AG09319 (cell line): ENCODE measurements at regions not wholly inside any gene's neighbourhood (a gene's known extent, or its start where the extent isn't known, plus 50 kb on each side); places are given as distances from the start of the nearest gene placed in this dataset.
A peak's percentile ranks its signal among the peaks of the same experiment; 100 is the strongest.

ENCODE experiments used
- DNase-seq: peaks from one replicate; pipeline ENCODE4 v3.0.0-alpha.2; 2010; ENCODE audit warnings: low read depth; ENCODE audit errors: extremely low read depth
- TF ChIP-seq, protein P1 (sequence below): IDR thresholded peaks from 2 replicates; pipeline ENCODE4 v1.5.1; 2011; ENCODE audit warnings: low read depth, mild to moderate bottlenecking, inconsistent platforms, low read length, moderate library complexity

- TF ChIP-seq, protein P1, sequence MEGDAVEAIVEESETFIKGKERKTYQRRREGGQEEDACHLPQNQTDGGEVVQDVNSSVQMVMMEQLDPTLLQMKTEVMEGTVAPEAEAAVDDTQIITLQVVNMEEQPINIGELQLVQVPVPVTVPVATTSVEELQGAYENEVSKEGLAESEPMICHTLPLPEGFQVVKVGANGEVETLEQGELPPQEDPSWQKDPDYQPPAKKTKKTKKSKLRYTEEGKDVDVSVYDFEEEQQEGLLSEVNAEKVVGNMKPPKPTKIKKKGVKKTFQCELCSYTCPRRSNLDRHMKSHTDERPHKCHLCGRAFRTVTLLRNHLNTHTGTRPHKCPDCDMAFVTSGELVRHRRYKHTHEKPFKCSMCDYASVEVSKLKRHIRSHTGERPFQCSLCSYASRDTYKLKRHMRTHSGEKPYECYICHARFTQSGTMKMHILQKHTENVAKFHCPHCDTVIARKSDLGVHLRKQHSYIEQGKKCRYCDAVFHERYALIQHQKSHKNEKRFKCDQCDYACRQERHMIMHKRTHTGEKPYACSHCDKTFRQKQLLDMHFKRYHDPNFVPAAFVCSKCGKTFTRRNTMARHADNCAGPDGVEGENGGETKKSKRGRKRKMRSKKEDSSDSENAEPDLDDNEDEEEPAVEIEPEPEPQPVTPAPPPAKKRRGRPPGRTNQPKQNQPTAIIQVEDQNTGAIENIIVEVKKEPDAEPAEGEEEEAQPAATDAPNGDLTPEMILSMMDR: no peak
- no peak for DNase-seq
Measured at GRCh38 chr3:72398781-72399180, 449.5 kb downstream of the SHQ1 start.

GRCh38 chr3:72397586-72397985, 450.7 kb downstream of the SHQ1 start:
- no peak for DNase-seq
- TF ChIP-seq, protein P1: no peak

DNA sequence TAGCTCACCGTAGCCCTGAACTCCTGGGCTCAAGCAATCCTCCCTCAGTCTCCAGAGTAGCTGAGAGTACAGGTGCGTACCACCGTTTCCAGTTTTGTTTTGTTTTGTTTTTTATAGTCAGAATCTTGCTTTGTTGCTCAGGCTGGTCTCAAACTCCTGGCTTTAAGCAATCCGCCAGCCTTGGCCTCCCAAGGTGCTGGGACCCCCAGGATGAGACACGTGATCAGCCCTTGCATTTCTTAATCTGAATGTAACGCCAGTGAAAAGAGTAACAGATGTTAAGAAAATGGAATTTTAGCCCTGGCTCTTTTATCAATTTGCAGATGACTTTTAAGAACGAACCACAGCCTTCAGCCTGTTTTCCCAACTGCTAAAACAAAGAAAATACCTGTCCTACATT, 451.3 kb downstream of the SHQ1 start:
- TF ChIP-seq, protein P1: no peak
- DNase-seq: no peak

DNA sequence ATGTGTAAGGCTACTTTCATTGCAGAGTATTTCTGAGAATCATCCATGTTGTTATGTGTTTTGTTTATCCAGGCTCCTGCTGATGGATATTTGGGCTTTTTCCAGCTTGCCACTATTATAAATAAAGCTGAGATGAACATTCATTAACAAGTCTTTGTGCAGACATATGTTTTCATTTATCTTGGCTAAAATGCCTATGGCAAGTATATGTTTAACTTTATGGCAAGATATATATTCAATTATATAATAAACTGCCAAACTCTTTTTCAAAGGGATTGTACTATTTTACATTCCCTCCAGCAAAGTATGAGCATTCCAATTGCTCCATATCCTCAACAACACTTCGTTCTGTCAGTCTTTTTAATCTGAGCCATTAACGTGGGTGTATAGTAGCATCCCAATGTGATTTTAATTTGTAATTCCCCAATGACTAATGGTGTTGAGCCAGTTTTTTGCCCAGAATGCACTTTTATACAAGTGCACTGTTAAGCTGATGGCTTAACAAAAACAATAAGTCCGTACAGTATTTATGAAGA, 452.4 kb downstream of the SHQ1 start:
- peak; percentile 5 for DNase-seq
- TF ChIP-seq, protein P1: no peak

DNA sequence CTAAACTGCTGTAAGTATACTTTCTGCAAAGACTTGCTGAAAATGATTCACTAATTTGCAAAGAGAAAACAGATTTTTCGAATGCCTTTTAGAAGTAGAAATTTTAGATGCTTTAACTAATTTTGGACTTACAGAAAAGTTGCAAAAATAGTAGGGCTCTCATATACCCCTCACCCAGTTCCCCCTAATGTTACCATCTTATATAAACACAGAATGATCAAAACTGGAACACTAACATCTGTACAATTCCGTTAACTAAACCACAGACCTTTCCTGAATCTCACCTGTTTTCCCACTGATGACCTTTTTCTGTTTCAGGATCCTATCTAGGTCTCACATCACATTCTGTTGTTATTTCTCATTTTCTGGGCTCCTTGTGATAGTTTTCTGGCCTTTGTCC, 454.8 kb downstream of the SHQ1 start:
- DNase-seq: no peak

GRCh38 chr3:72391659-72392058, 456.6 kb downstream of the SHQ1 start:
- DNase-seq: no peak
- TF ChIP-seq, protein P1: no peak

More for the DNA sequence above, 454.8 kb downstream of the SHQ1 start:
- TF ChIP-seq, protein P1: no peak

- TF ChIP-seq, protein P1: no peak
- DNase-seq: no peak
Measured at GRCh38 chr3:72390841-72391240, 457.4 kb downstream of the SHQ1 start.
